Left ventricle myocardium inferior (tissue), 1 donor: ENCODE measurements at regions not wholly inside any gene's neighbourhood (a gene's known extent, or its start where the extent isn't known, plus 50 kb on each side); places are given as distances from the start of the nearest gene placed in this dataset.

Experiments
- DNase-seq: peaks from one replicate; pipeline ENCODE4 v3.0.0-alpha.2; 2020
- H3K27ac ChIP-seq: fragments of 200-600 bp; replicated peaks from 2 replicates; pipeline ENCODE4 v1.8.0; 2021
- H3K27me3 ChIP-seq: fragments of 200-600 bp; 2 replicates; pipeline ENCODE4 v1.8.0; 2021; ENCODE audit warnings: low read depth
- H3K36me3 ChIP-seq: fragments of 200-600 bp; 2 replicates; pipeline ENCODE4 v1.8.0; 2021
- H3K4me1 ChIP-seq: fragments of 200-600 bp; 2 replicates; pipeline ENCODE4 v1.8.0; 2021
- H3K4me3 ChIP-seq: fragments of 200-600 bp; 2 replicates; pipeline ENCODE4 v1.8.0; 2021; ENCODE audit warnings: mild to moderate bottlenecking, moderate library complexity
- H3K9me3 ChIP-seq: fragments of 200-600 bp; replicated peaks from 2 replicates; pipeline ENCODE4 v1.8.0; 2021
- CTCF ChIP-seq: fragments of 200-600 bp; IDR thresholded peaks from 2 replicates; pipeline ENCODE4 v1.8.0; 2021; ENCODE audit warnings: antibody characterized with exemption, mild to moderate bottlenecking, borderline replicate concordance
- intact Hi-C: fragments of 100-400 bp; cut with micrococcal nuclease; formaldehyde crosslinking; loops from one replicate; pipeline ENCODE4 v1.11.0; 2022
- donor health status: DM: no; HTN: yes; CAD: no; lungs with severe emphysema.

GRCh38 chr20:6430381-6430780, 307.6 kb upstream of the FERMT1 start:
- Histone ChIP-seq H3K9me3 (peaks cover 13% of the 10 kb centered on the region), H3K4me3 (no peak overlapping the region), H3K4me1 (no peaks in the 10 kb centered on the region), H3K27me3 (no peaks in the 10 kb centered on the region), H3K27ac (no peak overlapping the region), H3K36me3 (no peaks in the 10 kb centered on the region)
- intact Hi-C loops: no loop called here
- no peak for TF ChIP-seq CTCF
- no peak for DNase-seq

GRCh38 chr20:6426287-6426891, 303.6 kb upstream of the FERMT1 start:
- Histone ChIP-seq H3K27me3 (no peaks in the 10 kb centered on the region), H3K4me1 (no peaks in the 10 kb centered on the region), H3K27ac (no peak overlapping the region), H3K36me3 (no peaks in the 10 kb centered on the region), H3K9me3 (peaks cover 13% of the 10 kb centered on the region), H3K4me3 (no peak overlapping the region)
- intact Hi-C loops: no loop called here
- DNase-seq: no peak
- TF ChIP-seq CTCF: no peak

- Histone ChIP-seq H3K4me1 (no peaks in the 10 kb centered on the region), H3K4me3 (no peak overlapping the region), H3K36me3 (no peaks in the 10 kb centered on the region), H3K27me3 (no peaks in the 10 kb centered on the region), H3K9me3 (no peaks in the 10 kb centered on the region), H3K27ac (no peak overlapping the region)
- TF ChIP-seq CTCF: no peak
- DNase-seq: no peak
- intact Hi-C loops: no loop called here
Measured at GRCh38 chr20:6421321-6422248, 298.8 kb upstream of the FERMT1 start.

GRCh38 chr20:6420336-6420735, 297.5 kb upstream of the FERMT1 start:
- TF ChIP-seq CTCF: no peak

GRCh38 chr20:6418732-6419131, 295.9 kb upstream of the FERMT1 start:
- H3K36me3 ChIP-seq: no peaks in the 10 kb centered on the region
- no peaks in the 10 kb centered on the region for H3K9me3 ChIP-seq
- no peaks in the 10 kb centered on the region for H3K4me1 ChIP-seq
- intact Hi-C loops: no loop called here
- no peak overlapping the region for H3K4me3 ChIP-seq
- TF ChIP-seq CTCF: no peak
- no peak for DNase-seq
- no peaks in the 10 kb centered on the region for H3K27me3 ChIP-seq
- H3K27ac ChIP-seq: no peak overlapping the region

More at GRCh38 chr20:6420336-6420735, 297.5 kb upstream of the FERMT1 start:
- DNase-seq: no peak
- no peaks in the 10 kb centered on the region for H3K9me3 ChIP-seq
- intact Hi-C loops: no loop called here
- no peaks in the 10 kb centered on the region for H3K27me3 ChIP-seq
- no peaks in the 10 kb centered on the region for H3K36me3 ChIP-seq
- no peak overlapping the region for H3K27ac ChIP-seq
- no peak overlapping the region for H3K4me3 ChIP-seq
- no peaks in the 10 kb centered on the region for H3K4me1 ChIP-seq
